ENCODE measurements at regions not wholly inside any gene's neighbourhood (a gene's known extent, or its start where the extent isn't known, plus 50 kb on each side); places are given as distances from the start of the nearest gene placed in this dataset.

DNA sequence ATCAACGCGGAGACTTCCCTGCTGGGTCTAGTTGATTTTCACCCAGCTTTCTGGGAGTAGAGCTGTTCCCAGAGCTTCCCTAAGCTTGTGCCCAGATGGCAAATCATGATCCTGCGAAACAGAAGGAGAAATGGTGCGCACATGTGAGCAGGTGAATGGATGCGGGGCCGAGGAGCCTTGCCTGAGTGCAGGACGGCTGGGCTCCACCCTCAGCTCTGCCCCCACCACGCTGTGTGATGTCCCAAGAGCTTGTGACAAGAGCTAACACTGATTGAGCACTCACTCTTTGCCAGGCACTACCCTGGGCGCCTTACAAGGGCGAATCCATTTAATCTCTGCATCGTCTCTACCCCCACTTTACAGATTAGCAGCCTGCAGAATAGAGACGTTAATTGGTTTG lies 162.7 kb upstream of the RPL38 start:
- in situ Hi-C loops (cut with HindIII; ENCODE audit: low pct_unique_long_range_greater_than_20kb, low sequenced_read_pairs): no loop called here
- no peak for TF ChIP-seq JUND (IDR thresholded peaks at IDR 0.05; ENCODE audit: low read depth)
- no peak for DNase-seq (ENCODE audit: low read depth in 1 of 2, low spot score in 1 of 2)

DNA sequence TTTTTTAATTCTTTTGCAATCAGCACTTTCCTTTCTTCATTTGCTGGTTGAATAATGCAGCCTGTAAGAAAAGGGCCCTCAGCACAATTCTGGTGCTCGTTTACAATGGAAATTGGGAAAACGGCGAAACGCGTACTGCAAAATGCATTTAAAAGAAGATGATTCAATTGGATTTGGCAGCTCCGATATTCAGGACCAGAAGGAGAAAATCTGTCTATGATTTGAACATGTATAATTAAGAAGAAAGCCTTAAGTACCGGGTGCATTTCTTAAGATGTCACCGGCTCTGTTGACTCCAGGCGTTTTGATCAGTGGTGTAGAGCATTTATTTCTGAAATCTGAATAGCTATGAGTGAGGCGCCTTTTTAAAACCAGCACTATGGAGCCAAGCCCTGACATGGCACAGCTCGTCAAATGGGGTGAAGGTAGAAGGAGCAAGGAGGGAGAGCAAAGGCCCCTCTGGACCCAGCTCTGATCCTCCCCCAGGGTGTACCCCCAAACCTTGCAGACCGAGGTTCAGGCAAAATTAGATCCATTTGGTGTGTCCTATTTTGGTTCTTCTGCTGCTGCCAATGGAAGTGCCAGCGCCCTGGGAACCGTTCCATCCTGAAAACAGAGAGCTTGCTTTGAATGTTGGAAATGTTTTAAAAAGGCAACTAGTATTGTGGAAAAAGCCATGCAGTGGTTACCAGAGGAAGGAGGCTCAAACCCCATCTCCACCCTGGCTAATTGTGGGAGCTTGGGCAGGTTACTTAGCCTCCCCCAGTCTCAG lies 161.4 kb upstream of the RPL38 start:
- no peak for DNase-seq (ENCODE audit: low read depth in 1 of 2, low spot score in 1 of 2)
- in situ Hi-C loops (cut with HindIII; ENCODE audit: low pct_unique_long_range_greater_than_20kb, low sequenced_read_pairs): no loop called here
- no peak for TF ChIP-seq JUND (IDR thresholded peaks at IDR 0.05; ENCODE audit: low read depth)

DNA sequence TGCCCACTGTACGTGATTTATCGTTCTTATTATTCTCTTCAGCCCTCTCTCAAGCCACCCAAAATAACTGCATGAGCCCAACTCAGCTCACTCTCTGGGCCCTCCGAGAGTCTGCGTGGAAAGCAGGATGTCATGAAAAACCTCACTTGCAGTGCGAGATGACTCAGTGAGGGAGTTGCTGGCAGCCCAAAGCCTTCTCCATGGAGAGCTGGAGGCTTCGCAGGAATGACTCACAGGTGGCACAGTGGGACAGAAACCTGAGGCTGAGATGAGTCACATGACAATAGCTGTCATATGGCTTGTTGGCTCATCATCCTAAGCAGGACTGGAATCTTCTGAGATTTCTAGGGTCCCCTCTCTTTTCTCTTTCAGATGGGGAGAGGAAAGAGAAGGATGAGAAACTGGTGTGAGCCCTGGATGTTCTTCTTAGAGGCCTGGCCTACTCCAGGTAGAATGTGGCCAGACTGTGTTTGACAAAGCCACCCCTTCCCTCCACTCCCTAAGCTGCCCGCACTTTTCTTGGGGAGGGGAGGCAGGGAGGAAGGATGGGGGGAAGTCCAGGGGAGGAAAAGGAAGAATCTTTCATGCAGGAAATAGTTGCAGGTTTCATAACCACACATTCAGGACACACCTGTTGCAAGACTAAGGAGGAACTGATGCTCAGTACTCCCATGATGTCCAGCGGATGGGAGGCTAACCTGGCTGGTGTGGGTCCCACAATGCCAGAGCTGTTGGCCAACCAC lies 160.6 kb upstream of the RPL38 start:
- in situ Hi-C loops (cut with HindIII; ENCODE audit: low pct_unique_long_range_greater_than_20kb, low sequenced_read_pairs): no loop called here
- TF ChIP-seq JUND (IDR thresholded peaks at IDR 0.05; ENCODE audit: low read depth): no peak
- DNase-seq (ENCODE audit: low read depth in 1 of 2, low spot score in 1 of 2): peak in 1 of 2 experiments; percentile 50

DNA sequence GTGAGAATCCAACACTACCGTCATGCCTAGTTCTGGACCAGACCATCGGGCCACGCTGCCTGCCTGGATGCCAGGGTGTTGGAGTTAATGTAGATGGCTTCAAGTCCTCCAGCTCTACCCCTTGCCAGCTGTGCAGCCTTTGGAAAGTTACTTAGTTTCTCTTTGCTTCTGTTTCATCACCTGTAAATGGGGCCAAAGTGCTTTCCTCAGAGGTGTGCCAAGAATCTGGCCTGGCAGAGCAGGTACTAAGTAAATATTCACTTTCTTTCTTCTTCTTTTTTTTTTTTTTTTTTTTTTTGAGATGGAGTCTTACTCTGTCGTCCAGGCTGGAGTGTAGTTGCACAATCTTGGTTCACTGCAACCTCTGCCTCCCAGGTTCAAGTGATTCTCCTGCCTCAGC lies 159.5 kb upstream of the RPL38 start:
- TF ChIP-seq JUND (IDR thresholded peaks at IDR 0.05; ENCODE audit: low read depth): no peak
- in situ Hi-C loops (cut with HindIII; ENCODE audit: low pct_unique_long_range_greater_than_20kb, low sequenced_read_pairs): no loop called here
- DNase-seq (ENCODE audit: low read depth in 1 of 2, low spot score in 1 of 2): peak in 1 of 2 experiments; percentile 44

DNA sequence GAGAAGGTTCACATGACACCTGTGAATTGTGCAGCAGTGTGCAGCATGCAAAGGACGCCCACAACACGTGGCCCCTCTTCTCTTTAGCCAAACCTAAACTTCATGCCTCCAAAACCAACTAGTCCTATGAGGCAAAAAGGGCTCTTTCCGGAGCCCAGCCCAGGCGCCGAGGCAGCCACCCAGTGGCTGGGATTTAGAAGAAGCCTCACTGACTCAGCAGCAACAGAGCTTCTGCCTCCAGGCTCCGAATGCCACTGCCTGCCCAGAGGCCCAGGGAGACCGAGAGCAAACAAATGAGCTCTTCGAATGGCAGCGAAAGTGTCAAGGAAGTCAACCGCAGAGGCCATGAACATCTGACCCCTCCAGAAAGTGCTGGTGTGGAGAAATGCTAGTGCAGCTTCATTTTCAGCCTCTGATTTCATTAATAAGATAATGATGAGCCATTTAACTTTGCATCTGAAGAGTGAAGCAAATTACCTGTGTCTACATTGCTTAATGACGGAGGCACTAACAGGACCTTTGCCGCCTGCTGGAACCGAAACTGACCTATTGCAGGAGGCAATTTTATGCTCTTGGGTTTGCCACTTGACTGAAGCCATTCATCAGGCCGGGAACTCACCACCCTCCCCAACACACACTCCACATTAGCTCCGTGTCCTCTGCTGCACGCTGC lies 157.7 kb upstream of the RPL38 start:
- no peak for TF ChIP-seq JUND (IDR thresholded peaks at IDR 0.05; ENCODE audit: low read depth)
- in situ Hi-C loops (cut with HindIII; ENCODE audit: low pct_unique_long_range_greater_than_20kb, low sequenced_read_pairs): no loop called here
- DNase-seq (ENCODE audit: low read depth in 1 of 2, low spot score in 1 of 2): peak; percentile 46 to 70

DNA sequence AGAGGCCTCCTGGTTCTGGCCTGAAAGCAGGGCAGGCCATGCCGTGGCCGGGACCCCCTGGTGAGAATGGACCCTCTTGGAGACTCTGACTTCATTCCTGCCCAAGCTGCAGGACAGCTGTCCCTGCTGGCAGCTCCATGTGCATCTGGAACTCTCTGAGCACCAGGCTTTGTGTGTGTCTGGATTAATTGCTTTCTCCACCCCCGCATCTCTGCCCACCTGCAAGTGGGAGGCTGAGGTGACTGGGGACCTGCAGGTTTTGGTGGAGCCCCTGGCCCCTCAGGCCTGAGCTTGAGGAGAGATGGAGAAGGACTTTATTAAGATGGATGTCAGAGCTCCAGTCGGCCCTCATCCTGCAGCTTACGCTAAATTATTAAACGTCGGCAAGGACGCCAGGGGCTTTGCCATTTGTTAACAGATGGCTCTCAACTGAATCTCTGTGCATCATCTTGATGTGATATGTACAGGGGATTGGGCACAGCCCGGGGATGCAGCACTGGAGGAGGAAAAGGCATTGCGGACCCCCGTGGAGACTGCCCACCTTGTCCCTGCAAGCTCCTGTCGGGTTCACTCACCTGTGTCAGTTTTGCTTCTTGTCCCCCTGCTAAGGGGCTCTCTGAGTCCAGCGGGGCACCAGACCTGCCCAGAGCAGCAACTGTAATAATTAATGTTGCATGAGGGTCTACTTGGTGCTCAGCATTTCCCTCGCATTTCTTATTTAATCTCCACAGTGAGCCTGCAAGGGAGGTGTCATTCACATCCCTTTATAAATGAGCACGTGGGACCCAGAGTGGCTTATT lies 154.1 kb upstream of the RPL38 start:
- in situ Hi-C loops (cut with HindIII; ENCODE audit: low pct_unique_long_range_greater_than_20kb, low sequenced_read_pairs): no loop called here
- DNase-seq (ENCODE audit: low read depth in 1 of 2, low spot score in 1 of 2): no peak
- TF ChIP-seq JUND (IDR thresholded peaks at IDR 0.05; ENCODE audit: low read depth): no peak

DNA sequence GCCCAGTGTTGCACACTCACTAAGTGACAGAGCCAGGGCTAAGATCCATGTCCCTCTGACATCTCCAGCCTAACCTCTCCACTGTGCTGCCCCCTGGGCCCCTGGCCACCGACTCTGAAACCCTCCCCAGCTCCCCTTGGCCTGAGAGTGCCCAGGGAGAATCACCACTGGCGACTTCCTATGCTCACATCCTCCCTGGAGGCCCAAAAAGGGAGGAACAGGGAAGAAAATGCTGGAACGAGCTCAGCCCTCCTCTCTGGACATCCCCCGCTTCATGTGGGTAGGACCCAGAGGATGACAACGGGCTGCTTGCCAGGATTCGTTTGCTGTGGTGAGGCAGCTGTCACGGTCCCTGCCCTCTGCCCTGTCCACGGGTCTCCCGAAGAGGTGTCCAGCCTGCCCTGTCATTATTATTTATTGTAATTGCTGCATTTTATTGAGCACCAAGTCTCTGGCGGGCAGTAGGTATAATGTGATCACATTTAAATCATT lies 153.5 kb upstream of the RPL38 start:
- DNase-seq (ENCODE audit: low read depth in 1 of 2, low spot score in 1 of 2): no peak
- in situ Hi-C loops (cut with HindIII; ENCODE audit: low pct_unique_long_range_greater_than_20kb, low sequenced_read_pairs): no loop called here
- no peak for TF ChIP-seq JUND (IDR thresholded peaks at IDR 0.05; ENCODE audit: low read depth)

DNA sequence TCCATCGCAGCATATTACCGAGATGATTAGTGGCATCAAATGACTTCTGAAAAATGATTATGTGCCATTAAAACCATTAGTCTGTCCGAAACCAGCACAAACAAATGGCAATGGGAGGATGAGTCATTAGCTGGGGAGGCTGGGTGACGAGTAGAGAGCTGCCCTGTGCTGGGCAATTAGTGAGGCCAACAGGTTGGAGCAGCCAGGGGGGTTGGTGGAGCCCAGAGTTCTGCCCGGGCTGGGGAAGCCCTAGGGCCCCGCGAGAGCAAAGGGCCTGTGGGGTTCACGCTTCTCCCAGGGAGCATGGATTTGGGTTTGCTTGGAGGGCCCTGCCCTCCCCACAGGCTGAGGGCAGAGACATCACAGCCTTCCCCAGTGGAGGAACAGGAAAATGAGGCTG lies 152.1 kb upstream of the RPL38 start:
- no peak for DNase-seq (ENCODE audit: low read depth in 1 of 2, low spot score in 1 of 2)
- in situ Hi-C loops (cut with HindIII; ENCODE audit: low pct_unique_long_range_greater_than_20kb, low sequenced_read_pairs): no loop called here
- no peak for TF ChIP-seq JUND (IDR thresholded peaks at IDR 0.05; ENCODE audit: low read depth)

DNA sequence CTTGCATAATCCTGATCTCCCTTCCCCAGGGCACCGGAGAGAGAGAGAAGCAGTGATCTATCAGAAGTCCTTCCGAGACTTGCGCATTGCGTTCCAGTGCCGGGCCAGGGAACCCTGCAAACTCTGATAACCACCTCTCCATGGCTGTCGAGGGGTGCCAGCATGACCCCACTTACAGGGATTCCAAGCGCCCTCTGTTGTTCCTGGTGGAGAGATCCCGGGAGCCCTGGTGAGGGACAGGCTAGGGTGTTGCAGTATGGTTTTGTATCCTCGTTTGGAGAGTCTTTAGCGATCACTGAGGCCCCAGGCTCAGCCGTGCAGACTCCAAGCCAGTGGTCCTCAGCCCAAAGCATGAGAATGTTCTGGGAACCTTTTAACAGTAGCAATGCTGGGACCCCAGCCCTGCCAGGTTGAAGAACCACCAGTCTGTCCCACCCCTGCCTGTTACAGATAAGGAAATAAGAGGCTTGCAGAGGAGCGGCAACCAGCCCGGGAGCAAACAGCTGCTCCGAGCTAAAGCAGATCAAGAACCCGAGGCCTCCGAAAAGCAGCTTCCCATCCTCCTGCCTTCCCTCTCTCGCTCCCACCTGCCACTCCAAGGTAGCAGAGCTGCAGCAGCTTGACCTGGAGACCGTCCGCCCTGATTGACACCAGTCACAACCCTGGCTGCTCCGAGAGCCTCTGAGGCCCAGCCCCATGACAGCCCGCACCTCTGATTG lies 150.3 kb upstream of the RPL38 start:
- no peak for TF ChIP-seq JUND (IDR thresholded peaks at IDR 0.05; ENCODE audit: low read depth)
- DNase-seq (ENCODE audit: low read depth in 1 of 2, low spot score in 1 of 2): no peak

DNA sequence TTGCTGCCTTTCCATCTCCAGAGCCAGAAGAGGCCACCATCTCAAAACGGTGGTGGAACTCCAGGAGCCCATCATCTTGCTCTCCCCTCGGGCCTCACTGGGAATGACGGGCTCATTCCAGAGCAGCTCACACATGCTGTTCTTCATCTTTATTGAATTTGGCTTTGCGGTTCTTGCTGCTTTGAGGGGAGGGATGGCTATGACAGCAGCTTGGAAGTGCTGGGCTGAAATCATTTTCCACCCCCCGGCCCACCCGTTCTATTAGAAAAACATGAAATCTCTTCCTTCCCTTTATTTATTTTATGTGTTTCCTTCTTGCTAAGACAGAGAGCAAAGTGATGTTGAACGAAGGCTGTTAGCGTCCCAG lies 149.8 kb upstream of the RPL38 start:
- TF ChIP-seq JUND (IDR thresholded peaks at IDR 0.05; ENCODE audit: low read depth): no peak
- in situ Hi-C loops (cut with HindIII; ENCODE audit: low pct_unique_long_range_greater_than_20kb, low sequenced_read_pairs): no loop called here
- no peak for DNase-seq (ENCODE audit: low read depth in 1 of 2, low spot score in 1 of 2)

More for the DNA sequence above, 150.3 kb upstream of the RPL38 start:
- in situ Hi-C loops (cut with HindIII; ENCODE audit: low pct_unique_long_range_greater_than_20kb, low sequenced_read_pairs): no loop called here

DNA sequence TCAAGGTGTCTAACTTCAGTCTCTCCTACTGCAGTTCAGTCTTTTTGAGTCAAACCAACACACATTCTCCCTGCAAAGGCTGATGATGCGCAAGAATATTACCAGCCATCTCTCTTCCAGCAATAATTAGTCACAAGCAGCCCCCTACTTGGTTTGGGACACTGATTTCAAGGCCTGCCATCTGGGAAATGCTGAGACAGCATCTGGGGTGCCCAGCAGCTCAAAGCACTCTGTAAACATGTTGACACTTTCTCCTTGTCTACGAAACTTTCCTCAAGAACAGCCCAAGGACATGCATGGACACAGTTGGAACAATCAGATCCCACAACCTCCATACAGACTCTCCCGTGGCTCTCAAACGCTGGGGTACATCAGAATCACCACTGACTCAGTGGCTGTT lies 149.2 kb upstream of the RPL38 start:
- no peak for TF ChIP-seq JUND (IDR thresholded peaks at IDR 0.05; ENCODE audit: low read depth)
- in situ Hi-C loops (cut with HindIII; ENCODE audit: low pct_unique_long_range_greater_than_20kb, low sequenced_read_pairs): no loop called here
- no peak for DNase-seq (ENCODE audit: low read depth in 1 of 2, low spot score in 1 of 2)

Data from T47D (cell line).